ENCODE measurements at regions not wholly inside any gene's neighbourhood (a gene's known extent, or its start where the extent isn't known, plus 50 kb on each side); places are given as distances from the start of the nearest gene placed in this dataset.
"Not testable (repeated sequence)": the region's sequence is repeated elsewhere in the genome, so short reads cannot be mapped to it uniquely, and the experiment has no call there.

DNA sequence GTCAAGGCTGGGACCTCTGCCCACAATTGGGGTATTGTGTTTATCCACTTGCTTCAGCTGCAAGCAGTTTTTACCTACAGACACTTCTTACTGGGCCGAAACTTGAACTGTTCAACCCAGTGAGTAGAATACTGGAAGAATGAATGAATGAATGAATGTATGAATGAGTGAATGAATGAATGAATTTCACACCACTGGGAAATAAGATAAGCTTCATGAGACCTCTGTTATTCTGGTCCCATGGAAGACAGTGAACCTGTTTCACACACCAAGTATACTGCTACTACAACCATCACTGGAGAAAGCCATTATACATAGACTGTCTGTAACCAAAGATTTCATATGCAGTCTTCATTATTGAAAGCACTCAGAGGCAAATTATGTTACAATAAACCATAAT is 295.0 kb upstream of the GULP1 start:
- DNase-seq = no peak

DNA sequence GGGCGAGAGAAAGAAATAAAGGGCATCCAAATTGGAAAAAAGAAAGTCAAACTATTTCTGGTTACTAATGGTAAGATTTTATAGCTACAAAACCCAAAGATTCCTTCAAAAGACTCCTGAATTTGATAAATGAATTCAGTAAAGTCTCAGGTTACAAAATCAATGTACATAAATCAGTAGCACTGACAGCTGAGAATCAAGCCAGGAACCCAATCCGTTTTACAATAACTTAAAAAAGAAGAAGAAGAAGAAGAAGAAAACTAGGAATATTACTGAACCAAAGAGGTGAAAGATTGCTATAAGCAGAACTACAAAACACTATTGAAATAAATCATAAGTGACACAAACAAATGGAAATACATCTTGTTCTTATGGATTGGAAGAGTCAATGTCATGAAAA is 291.5 kb upstream of the GULP1 start:
- DNase-seq = no peak

DNA sequence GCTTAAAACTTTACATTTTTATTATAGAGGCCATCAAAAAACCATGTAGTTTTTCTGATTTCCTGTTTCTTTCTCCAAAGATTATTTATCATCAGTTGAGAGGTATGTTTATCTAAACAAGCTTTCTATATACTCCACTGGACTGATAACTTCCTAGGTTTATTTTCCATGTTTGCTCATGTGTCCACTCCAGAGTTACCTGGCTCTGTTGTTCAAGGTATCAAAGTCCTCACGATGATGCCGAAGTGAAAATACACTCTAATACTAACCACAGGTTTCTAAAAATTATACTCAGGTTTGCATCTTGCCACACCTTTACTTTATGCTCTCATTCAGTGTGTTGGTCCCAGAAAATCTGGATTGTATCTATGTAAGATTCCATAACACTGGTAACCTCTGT is 287.9 kb upstream of the GULP1 start:
- no peak for DNase-seq

DNA sequence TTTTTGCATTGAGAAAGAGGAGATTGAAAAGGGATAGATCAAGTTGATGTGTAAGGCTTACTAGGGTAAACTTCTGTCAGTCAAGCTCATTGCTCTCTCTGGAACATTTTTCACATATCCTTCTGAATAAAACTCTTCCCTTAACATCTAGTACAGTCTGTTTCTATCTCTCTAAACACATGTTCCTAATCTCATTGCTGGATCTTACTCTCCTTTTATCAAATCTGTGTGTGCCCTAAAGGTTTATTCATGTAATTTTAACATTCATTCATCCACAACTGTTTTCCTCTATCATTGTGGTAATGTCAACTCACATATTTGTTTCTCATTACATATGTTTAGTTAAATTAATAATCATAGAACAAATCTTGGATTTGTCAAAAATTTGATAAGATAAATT is 277.9 kb upstream of the GULP1 start:
- DNase-seq = no peak

DNA sequence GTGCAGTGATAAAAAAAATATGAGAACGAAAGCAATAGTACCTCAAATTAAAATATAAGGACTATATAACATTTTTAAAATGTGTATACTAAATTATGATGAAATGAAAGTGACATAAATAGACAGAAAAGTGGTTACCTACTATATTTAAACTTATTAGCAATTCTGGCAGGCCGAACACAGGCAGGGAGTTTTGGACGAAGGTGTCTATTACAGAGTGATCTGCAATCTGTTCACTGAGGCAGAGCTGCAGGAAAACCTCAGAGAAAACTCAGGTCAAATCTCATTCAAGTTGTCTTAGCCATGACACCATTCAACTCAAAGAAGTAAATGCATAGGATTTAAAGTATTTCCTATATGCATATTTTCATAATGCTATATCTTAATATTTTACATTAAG is 274.8 kb upstream of the GULP1 start:
- DNase-seq = no peak

DNA sequence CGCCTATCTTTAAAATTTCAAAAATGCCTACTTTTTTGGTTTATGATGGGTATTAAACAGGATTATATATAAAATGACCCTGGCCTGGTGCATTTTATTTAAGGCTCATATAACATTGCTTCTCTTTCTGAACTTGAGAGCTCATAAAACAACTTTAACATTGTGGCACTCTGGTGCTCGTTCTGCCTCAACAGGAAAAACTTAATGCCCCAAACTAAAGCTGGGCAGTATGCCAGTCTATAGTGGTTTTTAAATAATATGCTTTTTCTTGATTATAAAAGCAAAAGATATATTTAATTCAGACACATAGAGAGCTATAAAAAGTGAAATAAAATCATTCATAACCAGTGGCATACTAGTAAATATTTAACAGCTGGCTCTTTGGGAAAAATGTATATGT is 269.3 kb upstream of the GULP1 start:
- DNase-seq = no peak

DNA sequence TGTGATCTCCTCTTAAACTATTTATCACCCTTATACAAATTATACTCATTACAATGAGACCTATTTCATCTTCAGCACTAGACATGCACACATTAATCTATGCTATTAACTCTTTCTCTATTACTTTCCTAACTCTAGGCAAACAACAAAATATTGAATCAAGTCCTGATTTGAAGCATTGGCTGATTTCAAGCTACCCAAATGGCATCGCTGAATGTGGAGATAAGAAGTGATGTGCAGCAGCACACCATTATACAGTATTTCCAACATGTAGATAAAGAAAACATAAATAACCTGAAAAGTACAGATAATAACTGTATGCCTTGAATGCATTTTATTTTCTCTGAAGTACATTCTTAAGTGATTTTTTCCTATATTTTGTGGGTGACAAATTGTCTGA is 268.6 kb upstream of the GULP1 start:
- DNase-seq = no peak

DNA sequence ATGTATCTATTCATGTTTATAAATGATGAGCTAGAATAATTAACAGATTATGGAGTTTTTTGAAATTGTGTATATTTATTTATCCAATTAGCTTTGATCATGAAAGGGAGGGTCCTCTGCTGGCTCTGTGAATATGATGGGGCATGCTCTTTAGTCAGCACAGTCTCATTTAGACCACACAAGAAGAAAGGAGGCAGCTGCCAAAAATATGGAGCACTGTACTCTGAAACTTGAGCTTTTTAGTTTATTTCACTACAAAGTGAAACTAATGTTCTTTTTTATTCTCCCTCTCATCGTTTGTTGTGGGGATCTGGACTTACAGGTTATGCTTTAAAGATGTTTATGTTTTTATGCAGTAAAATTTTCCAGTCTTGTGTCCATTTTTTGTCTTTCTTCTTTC is 266.9 kb upstream of the GULP1 start:
- DNase-seq = no peak

DNA sequence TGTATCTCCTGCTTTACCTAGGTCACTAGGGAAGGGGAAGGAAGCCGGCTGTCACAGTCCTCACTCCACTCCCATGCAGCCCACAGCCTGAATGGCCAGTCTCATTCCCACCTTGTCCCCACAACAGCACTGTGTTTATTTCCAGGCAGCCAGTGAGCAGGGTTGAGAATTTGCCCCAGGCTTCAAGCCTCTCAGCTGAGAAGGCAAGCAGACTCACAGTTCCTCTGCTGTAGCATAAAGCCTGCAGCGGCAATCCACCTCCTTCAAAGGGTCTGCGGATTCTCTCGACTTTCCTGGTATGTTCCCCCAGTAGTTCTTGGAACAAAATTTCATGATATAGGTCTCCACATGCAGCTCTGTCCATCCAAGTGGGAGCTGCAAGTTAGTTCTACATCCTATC is 262.9 kb upstream of the GULP1 start:
- DNase-seq = no peak

DNA sequence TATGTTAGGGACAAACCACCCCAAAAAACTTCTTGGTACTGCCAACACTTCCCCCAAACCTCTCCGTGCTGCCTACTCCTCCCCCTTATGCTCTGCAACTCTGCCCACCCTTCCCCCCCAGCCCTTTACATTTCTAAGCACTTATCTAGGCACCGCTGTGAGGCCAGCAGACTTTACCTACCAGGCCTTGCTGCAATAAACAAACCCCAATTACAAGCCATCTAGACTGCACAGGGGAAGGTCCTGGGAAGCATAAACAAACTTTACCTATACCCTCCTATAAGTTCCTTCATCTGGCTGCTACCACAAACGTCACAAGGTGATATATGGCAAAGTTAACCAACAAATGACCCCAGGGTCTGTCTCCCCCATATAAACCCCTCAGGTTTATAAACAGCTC is 259.4 kb upstream of the GULP1 start:
- DNase-seq = no peak

DNA sequence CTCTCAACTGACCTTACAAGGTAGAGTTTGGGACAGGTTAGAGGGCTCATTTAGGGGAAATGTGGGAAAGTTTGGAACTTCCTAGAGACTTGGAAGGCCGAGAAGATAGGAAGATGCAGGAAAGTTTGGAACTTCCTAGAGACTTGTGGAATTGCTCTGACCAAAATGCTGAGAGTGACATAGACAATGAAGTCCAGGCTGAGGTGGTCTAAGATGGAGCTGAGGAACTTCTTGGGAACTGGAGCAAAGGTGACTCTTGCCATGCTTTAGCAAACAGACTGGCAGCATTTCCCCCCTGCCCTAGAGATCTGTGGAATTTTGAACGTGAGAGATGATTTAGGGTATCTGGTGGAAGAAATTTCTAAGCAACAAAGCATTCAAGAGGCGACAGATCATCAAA is 258.9 kb upstream of the GULP1 start:
- DNase-seq = no peak

DNA sequence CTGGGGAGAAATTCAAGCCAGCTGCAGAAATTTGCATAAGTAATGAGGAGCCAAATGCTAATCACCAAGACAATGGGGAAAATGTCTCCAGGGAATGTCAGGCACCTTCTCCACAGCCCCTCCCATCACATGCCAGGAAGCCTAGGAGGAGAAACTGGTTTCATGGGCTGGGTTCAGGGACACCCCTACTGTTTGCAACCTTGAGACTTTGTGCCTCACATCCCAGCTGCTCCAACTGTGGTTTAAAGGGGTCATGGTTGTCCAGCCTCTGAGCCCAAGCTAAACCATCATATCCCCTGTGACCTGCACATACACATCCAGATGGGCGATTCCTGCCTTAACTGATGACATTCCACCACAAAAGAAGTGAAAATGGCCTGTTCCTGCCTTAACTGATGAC is 258.4 kb upstream of the GULP1 start:
- DNase-seq = not testable (repeated sequence)

DNA sequence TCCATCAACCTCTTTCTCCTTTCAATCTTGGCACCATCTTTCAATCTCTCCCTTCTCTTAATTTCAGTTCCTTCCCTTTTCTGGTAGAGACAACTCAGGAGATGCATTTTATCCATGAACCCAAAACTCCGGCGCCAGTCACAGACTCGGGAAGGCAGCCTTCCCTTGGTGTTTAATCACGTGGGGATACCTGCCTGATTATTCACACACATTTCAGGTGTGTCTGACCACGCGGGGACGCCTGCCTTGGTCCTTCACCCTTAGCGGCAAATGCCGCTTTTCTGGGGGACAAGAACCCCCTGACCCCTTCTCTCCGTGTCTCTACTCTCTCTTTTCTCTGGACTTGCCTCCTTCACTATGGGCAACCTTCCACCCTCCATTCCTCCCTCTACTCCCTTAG is 257.6 kb upstream of the GULP1 start:
- DNase-seq = not testable (repeated sequence)

DNA sequence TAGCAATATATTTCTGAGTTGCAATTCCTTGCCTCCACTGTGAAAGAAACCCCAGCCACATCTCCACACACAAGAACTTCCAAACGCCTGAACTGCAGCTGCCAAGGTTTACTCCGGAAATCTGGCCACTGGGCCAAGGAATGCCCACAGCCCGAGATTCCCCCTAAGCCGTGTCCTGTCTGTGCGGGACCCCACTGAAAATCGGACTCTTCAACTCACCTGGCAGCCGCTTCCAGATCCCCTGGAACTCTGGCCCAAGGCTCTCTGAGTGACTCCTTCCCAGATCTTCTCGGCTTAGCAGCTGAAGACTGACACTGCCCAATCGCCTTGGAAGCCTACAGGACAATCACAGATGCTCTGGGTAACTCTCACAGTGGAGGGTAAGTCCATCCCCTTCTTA is 256.3 kb upstream of the GULP1 start:
- not testable (repeated sequence) for DNase-seq

DNA sequence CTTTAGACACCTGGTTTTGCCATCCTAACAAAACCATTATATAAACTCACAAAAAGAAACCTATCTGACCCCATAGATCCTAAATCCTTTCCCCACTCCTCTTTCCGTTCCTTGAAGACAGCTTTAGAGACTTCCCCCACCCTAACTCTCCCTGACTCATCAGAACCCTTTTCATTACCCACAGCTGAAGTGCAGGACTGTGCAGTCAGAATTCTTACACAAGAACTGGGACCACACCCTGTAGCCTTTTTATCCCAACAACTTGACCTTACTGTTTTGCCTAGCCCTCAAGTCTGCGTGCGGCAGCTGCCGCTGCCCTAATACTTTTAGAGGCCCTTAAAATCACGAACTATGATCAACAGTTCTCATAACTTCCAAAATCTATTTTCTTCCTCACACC is 254.9 kb upstream of the GULP1 start:
- DNase-seq = not testable (repeated sequence)

DNA sequence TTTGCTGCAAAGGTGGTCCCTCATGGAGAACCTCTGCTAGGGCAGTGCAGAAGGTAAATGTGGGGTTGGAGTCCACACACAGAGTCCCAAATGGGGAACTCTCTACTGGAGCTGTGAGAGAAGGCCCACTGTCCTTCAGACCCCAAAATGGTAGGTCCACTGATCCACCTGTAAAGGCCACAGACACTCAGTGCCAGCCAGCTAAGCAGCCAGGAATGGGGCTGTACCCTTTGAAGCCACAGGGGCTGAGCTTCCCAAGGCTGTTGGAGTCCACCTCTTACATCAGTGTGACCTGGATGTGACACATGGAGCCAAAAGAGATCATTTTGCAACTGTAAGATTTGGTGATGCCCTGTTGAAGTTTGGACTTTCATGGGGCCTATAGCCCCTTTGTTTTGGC is 252.4 kb upstream of the GULP1 start:
- no peak for DNase-seq

DNA sequence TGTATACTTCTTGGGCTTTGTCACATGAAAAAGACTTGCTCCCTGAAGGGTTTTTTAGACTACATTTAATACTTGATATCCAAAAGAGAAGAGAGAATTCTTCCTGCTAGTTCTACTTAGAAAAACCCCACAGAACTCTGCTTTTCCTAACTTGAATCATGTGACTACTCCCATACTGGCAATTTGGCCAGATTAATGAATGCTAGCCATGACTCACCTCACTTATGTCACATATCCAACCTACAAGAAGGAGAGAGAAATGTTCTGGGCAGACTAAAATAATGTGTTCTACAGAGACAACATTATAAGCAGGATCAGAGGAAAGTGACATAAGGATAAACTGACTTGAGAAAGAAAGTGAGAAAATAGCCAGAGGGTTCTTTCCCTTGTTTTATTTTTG is 249.3 kb upstream of the GULP1 start:
- DNase-seq = no peak

DNA sequence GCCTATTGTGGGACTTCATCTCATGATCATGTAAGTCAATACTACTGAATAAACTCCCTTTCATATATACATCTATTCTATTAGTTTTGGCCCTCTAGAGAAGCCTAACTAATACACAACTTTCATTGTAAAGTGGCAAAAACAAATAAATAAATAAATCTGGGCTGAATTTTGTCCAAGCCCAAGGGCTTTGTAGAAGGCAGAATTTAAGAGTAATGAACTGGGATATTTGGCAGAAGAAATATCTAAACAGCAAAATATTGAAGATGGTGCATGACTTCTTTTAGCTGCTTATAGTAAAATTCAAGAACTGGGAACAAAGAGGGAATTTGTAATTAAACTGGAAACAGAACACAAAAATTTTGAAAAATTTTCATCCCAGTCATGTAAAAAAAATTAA is 246.7 kb upstream of the GULP1 start:
- no peak for DNase-seq

DNA sequence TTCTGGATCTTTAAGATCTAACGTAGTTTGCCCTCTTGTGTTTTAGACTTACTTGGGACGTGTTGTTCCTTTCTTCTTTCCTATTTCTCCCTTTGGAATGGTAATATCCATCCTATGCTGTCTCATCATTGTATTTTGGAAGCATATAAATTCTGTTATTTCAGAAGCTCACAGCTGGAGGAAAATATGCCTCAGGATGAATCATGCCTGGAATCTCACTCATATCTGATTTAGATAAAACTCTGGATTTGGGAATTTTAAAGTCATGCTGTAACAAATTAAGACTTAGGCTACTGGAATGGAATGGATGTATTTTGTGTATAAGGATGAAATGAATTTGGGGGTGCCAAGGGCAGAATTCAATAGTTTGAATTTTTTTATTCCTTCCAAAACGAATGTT is 245.2 kb upstream of the GULP1 start:
- no peak for DNase-seq

DNA sequence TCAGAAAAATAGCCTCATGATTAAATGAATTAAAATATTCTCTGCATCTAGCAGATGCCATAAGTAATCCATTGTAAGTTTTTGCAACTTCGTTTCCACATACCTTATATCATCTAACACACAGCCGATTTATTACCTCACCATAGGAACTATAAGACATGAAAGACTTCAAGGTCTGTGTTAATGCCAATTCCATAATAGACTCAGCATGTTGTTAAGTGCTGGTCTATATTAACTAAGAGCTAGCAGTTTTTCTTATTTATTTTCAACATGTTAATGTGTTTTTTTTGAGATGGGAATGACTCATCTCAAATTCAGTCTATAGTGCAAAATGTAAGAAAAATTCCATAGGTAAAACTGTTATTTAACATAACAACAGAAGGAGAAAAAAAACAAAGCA is 243.9 kb upstream of the GULP1 start:
- no peak for DNase-seq

DNA sequence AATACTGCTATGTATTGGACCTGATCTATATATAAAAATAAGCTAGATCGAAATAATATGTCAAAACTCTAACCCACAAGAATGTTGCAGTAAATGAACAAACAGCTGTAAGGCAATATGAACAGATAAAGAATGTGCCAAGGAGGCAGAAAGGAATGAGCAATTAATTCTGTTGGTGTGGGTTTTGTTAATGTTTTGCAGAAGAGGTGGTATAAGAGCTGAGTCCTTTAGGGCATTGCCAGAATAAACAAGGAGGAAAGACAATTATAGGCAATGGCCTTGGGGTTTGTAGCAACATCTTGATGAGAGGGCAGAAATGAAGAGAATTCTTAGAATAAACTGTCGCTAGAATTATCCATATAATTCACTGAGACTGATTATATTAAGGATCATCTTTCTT is 240.9 kb upstream of the GULP1 start:
- DNase-seq = no peak

DNA sequence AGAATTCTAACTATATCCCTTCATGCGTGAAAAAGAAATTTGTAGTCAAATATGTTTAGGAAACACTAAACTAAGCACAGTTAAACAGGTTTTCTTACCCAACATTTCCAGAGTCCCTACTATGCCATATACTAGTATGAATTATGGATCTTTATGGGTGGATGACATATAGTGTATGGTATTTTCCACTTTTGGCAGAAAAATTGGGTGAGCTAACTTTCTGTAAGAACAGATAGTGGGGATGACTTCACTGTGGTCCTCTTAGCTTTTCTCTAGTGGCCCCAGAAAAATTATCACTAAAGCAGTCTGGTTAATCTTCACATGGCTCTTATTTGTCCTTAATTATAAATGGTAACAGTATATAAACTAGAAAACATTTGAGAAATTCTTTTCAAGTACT is 240.0 kb upstream of the GULP1 start:
- DNase-seq = no peak

DNA sequence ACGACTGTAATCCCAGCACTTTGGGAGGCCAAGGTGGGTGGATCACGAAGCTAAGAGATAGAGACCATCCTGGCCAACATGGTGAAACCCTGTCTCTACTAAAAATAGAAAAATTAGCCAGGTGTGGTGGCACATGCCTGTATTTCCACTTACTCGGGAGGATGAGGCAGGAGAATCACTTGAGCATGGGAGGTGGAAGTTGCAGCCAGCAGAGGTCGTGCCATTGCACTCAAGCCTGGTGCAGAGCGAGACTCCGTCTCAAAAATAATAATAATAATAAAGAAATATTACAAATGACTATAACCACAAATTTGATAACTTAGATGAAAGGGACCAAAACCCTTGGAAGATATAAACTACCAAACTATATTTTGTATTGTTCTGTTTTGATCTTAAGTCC is 226.3 kb upstream of the GULP1 start:
- DNase-seq = no peak

DNA sequence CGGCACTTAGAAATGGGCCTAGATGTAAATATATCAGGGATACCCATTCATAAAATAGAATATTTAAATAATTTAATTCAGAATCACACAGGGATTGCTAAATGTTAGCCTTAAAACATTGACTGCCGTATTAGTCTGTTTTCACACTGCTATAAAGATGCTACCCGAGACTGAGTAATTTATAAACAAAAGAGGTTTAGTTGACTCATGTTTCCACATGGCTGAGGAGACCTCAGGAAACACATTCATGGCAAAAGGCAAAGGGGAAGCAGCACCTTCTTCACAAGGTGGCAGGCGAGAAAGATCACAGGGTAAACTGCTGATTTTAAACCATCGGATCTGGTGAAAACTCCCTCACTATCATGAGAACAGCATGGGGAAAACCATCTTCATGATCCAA is 223.6 kb upstream of the GULP1 start:
- no peak for DNase-seq

DNA sequence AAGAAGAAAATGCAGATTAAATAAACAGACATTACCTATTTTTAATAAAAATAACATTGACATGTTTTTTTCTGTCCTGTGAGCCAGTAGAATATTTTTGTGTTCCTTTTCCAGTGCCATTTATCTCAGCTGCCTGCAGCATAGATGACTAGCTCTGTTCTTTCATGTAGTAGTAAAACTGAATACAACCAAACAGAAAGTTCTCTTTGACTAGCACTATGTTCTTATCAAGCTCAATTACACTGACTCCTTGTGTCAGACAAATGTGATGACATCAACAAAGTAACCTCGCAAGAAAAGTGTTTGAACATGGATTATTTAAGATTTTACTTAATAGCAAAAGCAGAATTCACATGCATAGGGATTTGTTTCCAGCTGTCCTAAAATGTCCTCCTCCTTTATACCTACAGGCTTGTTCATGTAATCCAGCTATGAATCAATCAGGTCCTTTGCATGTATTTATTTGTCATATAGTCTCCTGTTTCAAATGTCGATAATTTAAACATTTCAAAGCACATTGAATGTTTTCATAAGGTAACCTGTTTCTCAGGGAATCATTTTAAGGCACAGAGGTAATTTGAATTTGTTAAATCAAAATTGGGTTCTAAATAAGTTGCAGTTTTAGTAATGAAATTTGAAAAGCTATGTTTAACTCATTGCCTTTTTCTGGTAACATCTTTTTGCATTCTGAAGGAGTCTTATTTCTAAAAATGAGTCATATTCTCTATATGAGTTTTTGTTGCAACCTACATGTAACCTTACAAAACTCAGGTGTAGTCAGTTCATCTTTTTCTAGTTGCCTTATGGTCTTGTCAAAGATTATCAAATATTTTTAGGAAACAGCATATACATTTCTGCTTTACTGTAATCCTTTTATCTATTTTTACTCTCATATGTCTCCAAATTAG is 215.3 kb upstream of the GULP1 start:
- no peak for DNase-seq

Measured in activated CD4-positive, alpha-beta T cell treated with anti-CD3 and anti-CD28 coated beads for 48 hours (primary cell).